GM18511 (cell line): ENCODE measurements at regions not wholly inside any gene's neighbourhood (a gene's known extent, or its start where the extent isn't known, plus 50 kb on each side); places are given as distances from the start of the nearest gene placed in this dataset.
"Not testable (repeated sequence)": the region's sequence is repeated elsewhere in the genome, so short reads cannot be mapped to it uniquely, and the experiment has no call there.

Source experiments
- ATAC-seq: cut with Tn5 transposase; IDR thresholded peaks from one replicate; pipeline ENCODE4 v1.9.1; 2021; ENCODE audit warnings: mild to moderate bottlenecking, moderate library complexity; ENCODE audit not compliant: unreplicated experiment

DNA sequence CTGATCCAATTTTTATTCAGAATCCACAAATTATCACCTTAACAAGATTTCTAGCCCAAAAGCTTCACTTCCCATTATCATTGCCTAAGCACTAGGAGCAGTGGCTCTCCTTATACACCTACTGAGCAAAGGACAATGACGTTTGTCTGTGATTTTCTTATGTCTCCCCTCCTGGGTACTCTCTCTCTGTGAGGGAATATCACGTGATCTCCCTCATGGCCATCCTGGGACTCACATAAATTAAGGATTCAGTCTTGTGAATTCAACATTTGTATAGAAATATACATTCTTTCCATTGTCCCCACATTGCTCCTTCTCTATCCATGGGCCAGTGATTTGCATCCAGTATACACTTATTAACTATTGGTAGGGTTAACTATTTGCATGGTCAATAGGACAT, 476.5 kb downstream of the PLK2 start:
- no peak for ATAC-seq

DNA sequence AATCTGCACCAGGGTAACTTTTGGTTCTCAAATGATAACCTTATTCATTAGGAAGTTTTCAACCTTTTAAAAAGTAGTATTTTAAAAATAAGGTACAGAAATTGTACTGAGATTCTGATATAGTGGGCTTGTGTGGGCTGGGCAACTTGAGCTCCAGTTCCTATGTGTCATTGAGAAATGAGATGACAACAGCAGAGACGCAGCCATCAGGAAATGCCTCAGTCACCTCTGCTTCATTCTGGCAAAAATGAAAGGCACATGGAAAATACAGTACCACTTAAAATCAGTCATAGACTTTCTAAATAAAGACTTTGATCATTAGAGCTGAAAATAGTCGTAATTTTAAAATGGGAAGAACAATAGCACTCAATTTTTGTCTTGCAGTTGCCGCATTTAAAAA, 480.2 kb downstream of the PLK2 start:
- ATAC-seq, result no peak

DNA sequence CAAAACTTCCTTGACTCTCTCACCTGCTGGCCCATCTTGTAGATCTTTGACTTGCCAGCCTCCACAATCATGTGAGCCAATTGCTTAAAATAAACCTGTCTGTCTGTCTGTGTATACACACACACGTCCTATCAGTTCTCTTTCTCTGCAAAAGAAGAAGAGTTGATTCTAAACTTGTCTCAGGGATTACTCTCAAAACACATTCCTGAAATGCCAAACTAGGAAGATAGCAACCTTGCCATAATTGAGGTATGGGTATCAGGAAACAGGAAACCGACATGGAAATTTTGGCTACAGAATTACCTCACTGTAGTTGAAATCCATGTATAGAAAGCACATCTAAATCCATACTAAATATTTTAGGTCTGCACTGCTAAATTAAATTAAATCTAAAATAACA, 483.4 kb downstream of the PLK2 start:
- no peak for ATAC-seq

DNA sequence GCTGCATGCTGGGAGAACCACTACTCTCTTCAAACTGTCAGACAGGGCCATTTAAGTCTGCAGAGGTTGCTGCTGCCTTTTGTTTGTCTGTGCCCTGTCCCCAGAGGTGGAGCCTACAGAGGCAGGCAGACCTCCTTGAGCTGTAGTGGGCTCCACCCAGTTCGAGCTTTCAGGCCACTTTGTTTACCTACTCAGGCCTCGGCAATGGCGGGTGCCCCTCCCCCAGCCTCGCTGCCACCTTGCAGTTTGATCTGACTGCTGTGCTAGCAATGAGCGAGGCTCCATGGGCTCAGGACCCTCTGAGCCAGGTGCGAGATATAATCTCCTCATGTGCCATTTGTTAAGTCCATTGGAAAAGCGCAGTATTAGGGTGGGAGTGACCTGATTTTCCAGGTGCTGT, 487.8 kb downstream of the PLK2 start:
- not testable (repeated sequence) for ATAC-seq

DNA sequence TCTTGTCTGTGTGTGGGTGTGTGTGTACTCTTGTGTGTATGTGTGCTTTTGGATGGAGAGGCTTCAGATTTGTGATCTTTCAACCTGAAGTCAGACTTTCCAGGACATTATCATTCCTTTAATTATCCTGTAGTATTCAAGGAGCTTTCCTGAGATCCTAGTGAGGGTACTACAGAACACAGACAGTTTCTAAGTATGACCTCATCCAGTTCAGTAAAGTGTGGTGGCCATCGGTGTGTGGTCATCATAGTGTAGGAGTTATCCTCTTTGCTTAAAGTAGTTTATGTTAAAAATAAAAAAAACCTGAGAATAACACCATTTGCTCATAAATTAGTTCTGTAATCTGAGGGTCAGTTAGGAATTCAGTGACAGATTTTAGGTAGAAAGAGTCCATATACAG, 478.0 kb upstream of the ACTBL2 start:
- no peak for ATAC-seq

DNA sequence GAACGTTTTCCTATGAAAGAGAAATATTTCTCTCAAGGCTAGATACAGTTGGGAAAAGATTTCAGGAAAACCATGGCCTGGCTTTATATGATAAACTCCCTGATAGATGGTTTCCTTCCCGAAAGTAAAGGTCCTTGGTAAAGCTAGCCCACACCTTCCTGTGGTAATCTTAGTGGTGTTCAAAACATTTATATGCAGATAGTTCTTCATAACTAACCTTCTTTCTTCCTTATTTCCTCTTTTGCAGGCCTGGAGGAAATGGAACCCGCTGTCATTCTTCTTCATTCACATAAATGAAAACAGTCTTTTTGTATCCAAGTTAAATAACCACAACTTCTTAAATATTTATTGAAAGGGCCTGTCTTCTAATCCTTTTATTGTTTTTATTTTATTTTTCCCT, 474.0 kb upstream of the ACTBL2 start:
- ATAC-seq, result no peak

DNA sequence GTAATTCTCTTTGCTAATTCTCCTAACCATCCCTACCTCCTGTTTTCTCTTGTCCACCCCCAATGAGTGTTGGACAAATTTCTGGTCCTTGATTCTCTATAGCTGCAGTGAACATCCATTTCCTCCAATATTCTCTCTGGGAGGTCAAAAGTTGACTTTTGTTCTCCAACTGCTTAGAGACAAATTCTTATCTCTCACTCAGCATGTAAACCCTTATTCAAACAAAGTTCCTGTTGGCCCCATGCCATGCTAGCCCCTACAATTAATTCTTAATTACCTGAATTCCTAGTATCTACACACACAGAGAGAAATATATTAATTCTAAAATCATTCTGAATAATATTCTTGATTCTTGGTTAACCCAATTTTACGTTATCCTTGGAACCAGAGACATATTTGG, 472.9 kb upstream of the ACTBL2 start:
- ATAC-seq, result no peak

DNA sequence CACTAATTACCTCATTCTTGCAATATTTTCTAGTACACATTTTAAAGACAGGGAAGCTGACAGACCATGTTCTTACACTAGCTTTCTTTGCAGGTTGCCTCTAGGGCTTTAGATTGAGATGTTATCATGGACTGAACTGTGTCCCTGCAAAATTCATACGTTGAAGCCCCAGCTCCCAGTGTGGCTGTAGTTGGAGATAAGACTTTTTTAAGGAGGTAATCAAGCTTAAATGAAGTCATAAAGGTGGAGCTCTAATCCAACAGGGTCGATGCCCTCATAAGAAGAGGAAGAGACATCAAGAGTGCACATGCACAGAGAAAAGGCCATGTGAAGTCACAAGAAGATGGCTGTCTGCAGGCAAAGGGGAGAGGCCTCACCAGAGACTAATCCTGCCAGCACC, 471.2 kb upstream of the ACTBL2 start:
- ATAC-seq, result no peak

DNA sequence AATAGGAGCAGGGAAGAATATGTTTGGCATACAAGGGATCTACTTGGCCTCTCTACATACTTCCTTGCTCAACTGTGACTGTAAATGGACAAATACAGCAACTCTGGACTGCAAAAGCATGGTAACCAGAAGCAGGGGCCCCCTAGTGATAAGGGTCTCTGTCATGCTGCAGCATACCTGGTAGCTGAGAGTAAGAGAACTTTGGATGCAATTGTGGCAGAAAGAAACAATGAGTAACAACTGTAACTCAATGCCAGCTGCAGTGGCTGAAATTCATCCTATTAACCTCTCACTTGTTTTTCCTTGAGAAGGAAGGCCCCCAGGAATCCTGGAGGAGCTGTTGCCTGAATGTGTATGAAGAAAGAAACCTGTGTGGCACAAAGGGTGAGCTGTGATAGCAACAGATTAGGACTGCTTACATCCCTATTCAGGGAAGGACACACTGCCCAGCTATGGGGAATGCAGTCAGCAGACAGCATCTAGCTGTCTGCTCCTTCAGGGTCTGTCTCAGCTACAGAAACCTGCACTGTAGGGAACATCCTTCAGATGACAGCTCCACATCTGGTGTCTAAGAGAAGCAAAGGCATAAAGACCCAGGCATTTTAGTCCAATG, 468.1 kb upstream of the ACTBL2 start:
- no peak for ATAC-seq

DNA sequence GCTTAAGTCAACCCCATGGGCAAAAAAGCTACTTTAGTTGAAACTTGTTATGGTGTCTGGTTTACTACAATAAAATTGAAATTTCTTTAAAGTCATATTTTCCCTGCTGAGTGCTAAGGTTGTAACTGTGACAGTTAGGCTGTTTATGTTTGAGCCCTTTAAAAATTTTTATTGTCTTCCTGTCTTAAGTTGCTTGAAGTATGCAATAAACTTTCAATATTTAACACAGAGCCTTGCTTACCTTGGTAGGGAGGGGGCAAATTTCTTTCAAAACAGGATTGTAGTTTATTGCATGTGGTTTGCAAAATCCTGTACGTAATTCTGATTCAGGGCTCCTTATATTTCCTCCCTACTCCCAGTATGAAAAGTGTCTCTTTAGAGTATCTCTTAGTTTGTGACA, 465.5 kb upstream of the ACTBL2 start:
- no peak for ATAC-seq

DNA sequence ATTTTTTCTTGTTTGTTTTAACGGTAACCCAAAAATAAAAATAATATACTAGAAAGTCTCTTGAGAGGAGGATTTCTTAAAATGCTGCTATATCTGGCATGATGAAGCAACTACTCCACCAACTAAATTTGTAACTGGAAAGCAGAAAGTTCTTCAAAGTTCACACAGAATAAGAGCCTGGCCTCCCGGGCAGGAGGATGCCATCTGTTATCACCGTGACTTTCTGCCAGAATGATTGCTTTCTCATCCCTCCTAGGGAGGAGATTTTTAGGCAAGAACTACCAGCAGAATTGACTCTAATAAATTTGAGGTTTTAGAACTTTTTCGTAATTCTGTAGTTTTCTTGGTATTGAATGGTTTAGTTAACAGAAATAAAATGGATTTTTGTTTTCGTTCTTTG, 464.6 kb upstream of the ACTBL2 start:
- ATAC-seq, result no peak

DNA sequence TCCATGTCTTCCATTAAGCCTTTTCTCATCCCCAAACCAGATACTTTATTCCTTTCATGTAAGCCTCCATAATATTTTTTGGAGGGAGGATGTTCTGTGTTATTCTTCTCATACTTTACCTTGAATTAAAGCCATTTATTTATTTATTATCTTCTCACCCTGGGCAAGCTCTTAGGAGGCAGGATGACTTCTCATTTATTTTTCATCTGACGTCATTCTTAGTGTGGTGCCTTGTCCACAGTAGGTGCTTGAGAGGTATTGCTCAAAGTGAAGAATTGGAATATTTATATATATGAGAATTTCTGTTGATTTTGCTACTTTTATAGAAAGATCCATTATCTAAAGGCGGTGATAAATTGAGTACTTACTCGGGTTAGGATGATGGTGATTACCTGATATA, 458.3 kb upstream of the ACTBL2 start:
- ATAC-seq, result no peak

DNA sequence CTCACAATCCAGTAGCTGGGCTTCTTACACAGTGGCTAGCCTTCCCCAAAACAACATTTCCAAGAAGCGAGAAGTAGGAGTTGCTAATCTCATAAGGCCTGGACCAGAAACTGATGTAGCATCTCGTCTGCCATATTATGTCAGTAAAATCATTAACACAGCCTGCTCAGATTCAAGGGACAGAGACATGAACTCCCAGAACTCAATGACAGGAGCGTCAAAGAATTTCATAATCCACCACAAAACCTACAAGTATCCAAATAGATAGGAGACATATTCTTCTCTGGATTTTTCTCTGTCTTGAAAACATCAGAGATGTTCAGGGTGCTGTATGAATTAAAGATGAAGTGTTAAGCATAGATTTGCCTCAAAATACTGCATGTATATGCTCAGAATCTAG, 457.6 kb upstream of the ACTBL2 start:
- no peak for ATAC-seq

DNA sequence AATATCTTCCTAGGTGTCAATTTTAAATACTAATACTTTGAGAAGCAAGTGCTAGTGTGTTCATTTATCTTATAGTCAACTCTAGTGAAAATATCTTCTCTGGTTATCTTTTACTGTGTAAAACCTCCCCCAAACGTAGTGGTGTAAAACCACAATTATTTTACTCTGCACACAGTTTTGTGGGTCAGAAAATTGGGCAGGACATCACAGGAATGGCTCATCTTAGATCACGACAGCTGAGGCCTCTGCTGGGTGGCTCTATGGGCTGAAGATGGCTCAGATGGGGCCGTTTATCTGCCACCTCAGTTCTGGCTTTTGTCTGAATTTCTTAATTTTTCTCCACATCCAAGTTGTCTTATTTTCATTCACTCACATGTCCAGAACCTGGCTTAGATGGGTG, 457.2 kb upstream of the ACTBL2 start:
- no peak for ATAC-seq

DNA sequence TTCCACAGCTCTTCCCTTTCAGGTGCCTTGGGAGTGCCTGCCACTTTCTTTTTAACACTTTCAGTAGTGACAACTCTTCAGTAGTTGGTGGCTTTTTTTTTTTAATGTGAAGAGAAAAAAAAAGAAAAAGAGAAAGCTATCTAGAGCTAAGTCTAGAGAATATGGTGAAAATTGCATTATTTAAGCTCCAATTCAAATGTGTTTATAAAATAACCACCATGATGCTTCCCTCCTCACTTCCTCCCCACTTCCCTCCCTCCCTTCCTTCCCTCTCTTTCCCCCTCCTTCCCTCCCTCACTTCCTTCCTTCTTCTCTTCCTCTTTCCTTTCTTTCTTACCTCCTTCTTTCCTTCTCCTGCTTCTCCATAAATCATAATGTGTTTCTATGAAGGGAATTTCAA, 456.7 kb upstream of the ACTBL2 start:
- ATAC-seq, result no peak

DNA sequence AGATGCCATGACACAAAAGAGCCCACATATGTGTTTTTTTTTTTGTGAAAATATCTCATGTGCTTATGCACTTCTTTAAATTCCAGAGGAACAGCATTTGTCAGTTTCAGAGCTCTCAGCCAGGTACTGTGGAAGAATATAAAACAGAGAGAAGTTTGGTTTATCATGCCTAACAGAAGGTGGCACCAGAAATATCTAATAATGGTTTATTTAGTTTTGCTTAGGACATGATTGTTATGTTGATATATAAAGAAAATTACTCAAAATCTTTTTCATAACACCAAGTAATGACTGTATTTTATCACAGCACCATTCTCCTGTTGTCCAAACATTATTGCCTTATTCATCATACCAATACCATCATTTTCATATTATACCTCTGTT, 455.6 kb upstream of the ACTBL2 start:
- no peak for ATAC-seq

DNA sequence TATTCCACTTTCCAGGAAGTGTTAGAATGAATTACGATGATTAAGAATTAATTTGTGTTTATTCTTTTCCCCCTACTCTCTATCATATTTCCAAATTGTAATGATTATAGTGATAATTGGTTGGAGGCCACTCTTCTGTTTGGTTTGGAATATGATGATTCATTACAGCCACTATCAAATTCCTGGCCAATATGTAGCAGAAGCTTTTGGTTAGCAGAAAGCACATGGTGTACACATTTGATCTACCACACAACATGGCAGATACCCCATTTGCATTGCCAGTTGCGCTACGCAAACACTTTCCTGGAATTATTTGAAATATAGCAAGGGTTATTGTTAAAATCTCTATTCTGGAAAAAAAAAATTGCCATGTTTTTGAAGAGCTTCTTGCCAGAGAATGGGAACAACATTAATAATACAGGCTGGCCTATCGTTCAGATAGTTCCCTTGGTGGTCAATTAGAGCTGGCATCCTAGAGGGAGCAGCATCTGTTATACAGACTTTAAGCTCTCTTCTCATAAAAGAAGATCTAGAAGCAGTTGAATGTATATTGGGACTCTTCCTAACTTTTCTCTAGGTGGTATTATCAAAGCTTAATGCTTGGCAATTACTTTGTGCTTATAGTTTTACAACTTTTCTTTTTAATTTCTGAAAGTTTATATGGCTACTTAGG, 455.0 kb upstream of the ACTBL2 start:
- no peak for ATAC-seq

DNA sequence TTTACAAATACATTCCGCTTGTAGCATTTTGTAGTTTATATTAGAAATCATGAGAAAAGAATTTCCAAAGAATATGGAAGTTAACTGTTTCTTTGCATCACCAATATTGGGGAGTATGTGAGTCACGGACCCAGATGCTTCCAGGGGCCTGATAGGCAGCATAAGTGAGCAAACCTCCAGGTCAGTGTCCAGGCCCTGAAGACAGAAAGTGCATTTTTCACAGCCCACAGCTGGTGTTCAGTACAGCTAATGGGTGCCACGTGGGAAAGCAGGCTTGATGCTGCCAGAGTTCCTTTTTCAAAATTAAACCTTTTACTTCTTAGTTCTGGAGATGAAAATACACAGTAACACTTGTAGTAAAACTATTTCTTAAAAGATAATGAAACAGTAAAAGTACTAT, 454.4 kb upstream of the ACTBL2 start:
- no peak for ATAC-seq

DNA sequence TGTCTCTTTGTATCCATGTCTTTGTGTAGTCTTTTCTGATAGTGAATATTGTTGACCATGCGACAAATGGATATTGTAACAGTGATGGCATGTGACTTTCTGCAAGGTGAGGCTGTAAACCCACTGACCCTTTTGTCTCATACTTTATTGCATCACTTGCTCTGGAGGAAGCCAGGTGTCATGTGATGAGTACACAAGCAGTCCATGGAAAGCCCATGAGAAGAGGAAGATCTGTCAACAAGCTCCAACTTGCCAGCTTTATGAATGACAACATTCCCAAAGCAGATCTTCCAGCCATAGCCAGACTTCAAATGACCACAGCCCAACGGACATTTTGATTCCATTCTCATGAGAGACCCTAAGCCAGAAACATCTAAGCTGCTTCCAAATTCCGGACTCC, 450.1 kb upstream of the ACTBL2 start:
- ATAC-seq, result no peak

DNA sequence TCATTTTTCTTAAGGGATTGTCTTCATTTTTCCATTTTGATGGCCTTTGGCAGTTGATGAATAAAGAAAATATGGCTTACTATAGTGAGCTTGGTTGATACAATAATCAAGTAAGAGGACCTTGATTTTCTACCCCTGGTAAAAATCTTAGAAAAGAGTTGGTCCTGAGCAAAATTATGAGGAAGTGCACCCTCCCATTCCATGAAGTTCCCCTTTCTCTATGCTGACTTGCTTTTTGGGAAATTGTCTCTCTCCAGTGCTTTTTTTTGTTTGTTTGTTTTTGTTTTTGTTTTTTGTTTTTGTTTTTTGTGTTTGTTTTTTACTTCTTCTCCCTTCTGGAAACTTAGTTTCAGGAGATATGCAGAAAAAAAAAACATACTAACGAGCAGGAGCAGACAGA, 449.2 kb upstream of the ACTBL2 start:
- ATAC-seq, result no peak

DNA sequence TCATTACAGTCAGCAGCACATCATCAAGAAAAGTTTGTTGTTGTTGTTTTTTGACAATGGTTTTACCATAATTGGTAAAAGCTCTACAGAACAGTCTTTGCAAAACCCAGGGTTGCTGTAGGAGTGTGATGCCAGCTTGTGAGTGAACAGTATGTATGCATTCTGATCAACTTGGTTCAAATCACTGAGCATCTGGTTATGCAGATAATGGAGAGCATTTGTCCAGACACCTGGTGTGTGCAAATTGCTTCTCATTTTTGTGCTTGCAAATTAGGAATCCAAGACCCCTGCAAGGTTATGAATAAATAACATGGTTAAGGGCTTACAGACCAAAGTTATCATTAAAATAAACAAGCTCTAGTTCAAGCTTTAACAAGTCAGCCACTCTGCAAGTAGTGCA, 448.7 kb upstream of the ACTBL2 start:
- no peak for ATAC-seq

DNA sequence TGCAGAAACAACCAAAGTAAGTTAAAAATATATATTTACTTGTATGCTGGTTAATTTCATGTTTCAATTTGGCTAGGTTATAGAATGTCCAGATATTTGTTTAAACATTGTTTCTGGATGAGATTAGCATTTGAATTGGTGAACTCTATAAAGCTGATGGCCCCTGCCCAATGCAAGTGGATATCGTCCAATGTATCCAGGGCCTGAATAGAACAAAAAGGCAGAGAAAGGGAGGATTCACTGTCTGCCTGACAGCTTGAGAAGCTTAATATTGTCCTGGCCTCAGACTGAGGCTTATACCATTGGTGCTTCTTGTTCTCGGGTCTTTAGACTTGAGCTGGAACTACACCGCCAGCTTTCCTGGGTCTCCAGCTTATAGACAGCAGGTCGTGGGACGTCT, 446.7 kb upstream of the ACTBL2 start:
- ATAC-seq, result no peak

DNA sequence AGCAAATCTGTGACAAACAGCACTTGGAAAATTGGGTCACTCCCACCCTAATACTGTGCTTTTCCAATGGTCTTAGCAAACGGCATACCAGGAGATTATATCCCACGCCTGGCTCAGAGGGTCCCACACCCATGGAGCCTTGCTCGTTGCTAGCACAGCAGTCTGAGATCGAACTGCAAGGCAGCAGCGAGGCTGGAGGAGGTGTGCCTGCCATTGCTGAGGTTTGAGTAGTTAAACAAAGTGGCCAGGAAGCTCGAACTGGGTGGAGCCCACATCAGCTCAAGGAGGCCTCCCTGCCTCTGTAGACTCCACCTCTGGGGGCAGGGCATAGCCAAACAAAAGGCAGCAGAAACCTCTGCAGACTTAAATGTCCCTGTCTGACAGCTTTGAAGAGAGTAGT, 440.5 kb upstream of the ACTBL2 start:
- ATAC-seq, result not testable (repeated sequence)
